H9 (cell line): ENCODE measurements at regions not wholly inside any gene's neighbourhood (a gene's known extent, or its start where the extent isn't known, plus 50 kb on each side); places are given as distances from the start of the nearest gene placed in this dataset.

Source experiments
- DNase-seq: peaks from one replicate; pipeline ENCODE4 v3.0.0-alpha.2; 2017
- H2AFZ ChIP-seq: one replicate; pipeline ENCODE4 v1.6.1; 2013; ENCODE audit warnings: mild to moderate bottlenecking, low read length, control low read depth, moderate library complexity
- H2AK5ac ChIP-seq: 2 replicates; pipeline ENCODE4 v1.6.1; 2013; ENCODE audit warnings: low read length, control low read depth, mixed read lengths; ENCODE audit not compliant: insufficient read length
- H2BK120ac ChIP-seq: one replicate; pipeline ENCODE4 v1.6.1; 2013; ENCODE audit warnings: low read depth, mild to moderate bottlenecking, low read length, control low read depth, inconsistent platforms; ENCODE audit not compliant: poor library complexity, severe bottlenecking
- H2BK12ac ChIP-seq: 2 replicates; pipeline ENCODE4 v1.6.1; 2013; ENCODE audit warnings: low read length, control low read depth, mixed read lengths, low read depth; ENCODE audit not compliant: insufficient read length
- H2BK15ac ChIP-seq: 2 replicates; pipeline ENCODE4 v1.6.1; 2013; ENCODE audit warnings: low read depth, low read length, control low read depth
- H2BK20ac ChIP-seq: one replicate; pipeline ENCODE4 v1.6.1; 2013; ENCODE audit warnings: low read depth, mild to moderate bottlenecking, low read length, control low read depth, inconsistent platforms; ENCODE audit not compliant: poor library complexity, severe bottlenecking
- H2BK5ac ChIP-seq: 2 replicates; pipeline ENCODE4 v1.6.1; 2013; ENCODE audit warnings: low read length, control low read depth, mixed read lengths; ENCODE audit not compliant: insufficient read length
- H3K14ac ChIP-seq: 2 replicates; pipeline ENCODE4 v1.6.1; 2013; ENCODE audit warnings: low read length, control low read depth; ENCODE audit not compliant: insufficient read depth
- H3K18ac ChIP-seq: 2 replicates; pipeline ENCODE4 v1.6.1; 2013; ENCODE audit warnings: low read depth, mild to moderate bottlenecking, mixed read lengths, low read length, control low read depth; ENCODE audit not compliant: insufficient read length
- H3K23ac ChIP-seq: 2 replicates; pipeline ENCODE4 v1.6.1; 2013; ENCODE audit warnings: low read length, control low read depth, mixed read lengths, low read depth; ENCODE audit not compliant: insufficient read length
- H3K23me2 ChIP-seq: 2 replicates; pipeline ENCODE4 v1.6.1; 2013; ENCODE audit warnings: low read depth, mild to moderate bottlenecking, mixed read lengths, low read length, control low read depth; ENCODE audit not compliant: insufficient read length, poor library complexity, severe bottlenecking
- H3K27ac ChIP-seq: 2 replicates; pipeline ENCODE4 v1.5.1; 2013; ENCODE audit warnings: low read length, control low read depth, mixed read lengths, low read depth; ENCODE audit not compliant: insufficient read length
- H3K27me3 ChIP-seq: 2 replicates; pipeline ENCODE4 v1.6.1; 2013; ENCODE audit warnings: low read length, control low read depth, inconsistent platforms; ENCODE audit not compliant: insufficient read depth
- H3K4ac ChIP-seq: 2 replicates; pipeline ENCODE4 v1.6.1; 2013; ENCODE audit warnings: low read depth, mild to moderate bottlenecking, control low read depth, inconsistent platforms, low read length, moderate library complexity
- H3K4me1 ChIP-seq: 2 replicates; pipeline ENCODE4 v1.6.1; 2013; ENCODE audit warnings: low read length, control low read depth, inconsistent platforms; ENCODE audit not compliant: insufficient read depth
- H3K4me2 ChIP-seq: 2 replicates; pipeline ENCODE4 v1.6.1; 2013; ENCODE audit warnings: low read length, control low read depth, mixed read lengths; ENCODE audit not compliant: insufficient read length, insufficient read depth
- H3K56ac ChIP-seq: 2 replicates; pipeline ENCODE4 v1.6.1; 2013; ENCODE audit warnings: low read depth, mild to moderate bottlenecking, mixed read lengths, low read length, control low read depth; ENCODE audit not compliant: insufficient read length
- H3K79me1 ChIP-seq: 2 replicates; pipeline ENCODE4 v1.6.1; 2013; ENCODE audit warnings: low read depth, mild to moderate bottlenecking, moderate library complexity, low read length, control low read depth, inconsistent platforms; ENCODE audit not compliant: insufficient read depth, poor library complexity, severe bottlenecking
- H3K79me2 ChIP-seq: 2 replicates; pipeline ENCODE4 v1.6.1; 2013; ENCODE audit warnings: low read length, control low read depth, inconsistent platforms; ENCODE audit not compliant: insufficient read depth
- H3K9ac ChIP-seq: 2 replicates; pipeline ENCODE4 v1.6.1; 2013; ENCODE audit warnings: low read length, control low read depth, mixed read lengths; ENCODE audit not compliant: insufficient read length; ENCODE audit errors: extremely low read depth
- H3K9me3 ChIP-seq: one replicate; pipeline ENCODE4 v1.6.1; 2013; ENCODE audit warnings: low read depth, low read length, inconsistent platforms; ENCODE audit not compliant: control insufficient read depth
- H3T11ph ChIP-seq: one replicate; pipeline ENCODE4 v1.6.1; 2013; ENCODE audit warnings: mild to moderate bottlenecking, low read length, control low read depth, inconsistent platforms
- H4K20me1 ChIP-seq: one replicate; pipeline ENCODE4 v1.6.1; 2013; ENCODE audit not compliant: control insufficient read depth, insufficient read length, insufficient read depth
- H4K5ac ChIP-seq: 2 replicates; pipeline ENCODE4 v1.6.1; 2013; ENCODE audit warnings: low read depth, mild to moderate bottlenecking, mixed read lengths, low read length, control low read depth; ENCODE audit not compliant: insufficient read length
- H4K8ac ChIP-seq: replicated peaks from 2 replicates; pipeline ENCODE4 v1.6.1; 2013; ENCODE audit warnings: low read length, control low read depth, mixed read lengths, low read depth; ENCODE audit not compliant: insufficient read length
- H4K91ac ChIP-seq: 2 replicates; pipeline ENCODE4 v1.6.1; 2013; ENCODE audit warnings: low read depth, mild to moderate bottlenecking, moderate library complexity, mixed read lengths, low read length, control low read depth; ENCODE audit not compliant: insufficient read length
- H3K27ac Mint-ChIP-seq, 3 experiments: 2 replicates in 2 of 3; 3 replicates in 1 of 3; pipeline ENCODE4 v1.8.0; 2020 to 2021; ENCODE audit warnings: mixed read lengths in 3 of 3, mild to moderate bottlenecking in 1 of 3, moderate library complexity in 1 of 3
- H3K27me3 Mint-ChIP-seq: 2 replicates; pipeline ENCODE4 v1.8.0; 2021; ENCODE audit warnings: low read depth, mild to moderate bottlenecking, moderate library complexity, mixed read lengths
- H3K36me3 Mint-ChIP-seq, 3 experiments: 2 replicates in 2 of 3; 3 replicates in 1 of 3; pipeline ENCODE4 v1.8.0; 2020 to 2021; ENCODE audit warnings: low read depth in 3 of 3, mixed read lengths in 3 of 3; ENCODE audit not compliant: insufficient read depth in 1 of 3
- H3K4me1 Mint-ChIP-seq, 2 experiments: 2 replicates each; pipeline ENCODE4 v1.8.0; 2020; ENCODE audit warnings: mixed read lengths in 2 of 2
- H3K4me3 Mint-ChIP-seq, 2 experiments: 2 replicates in 1 of 2; 3 replicates in 1 of 2; pipeline ENCODE4 v1.8.0; 2020 to 2021; ENCODE audit warnings: mild to moderate bottlenecking in 2 of 2, mixed read lengths in 2 of 2, moderate library complexity in 1 of 2
- H3K9me3 Mint-ChIP-seq, 2 experiments: 2 replicates in 1 of 2; 3 replicates in 1 of 2; pipeline ENCODE4 v1.8.0; 2020; ENCODE audit warnings: mild to moderate bottlenecking in 2 of 2, mixed read lengths in 2 of 2, moderate library complexity in 1 of 2
- CTCF ChIP-seq: fragments of 200-600 bp; sonication (generic); conservative IDR thresholded peaks from 3 replicates; pipeline ENCODE4 v1.8.0; 2021; ENCODE audit warnings: antibody characterized with exemption, mild to moderate bottlenecking
- WGBS: extraction: QIAGEN DNeasy Blood & Tissue Kit; methylation state at CpG from one replicate; pipeline ENCODE4 v1.1.7; 2013; ENCODE audit warnings: missing lambda C conversion rate, low lambda C conversion rate, mixed read lengths; ENCODE audit not compliant: insufficient read length; ENCODE audit errors: extremely low coverage; 5-methylcytosine and 5-hydroxymethylcytosine counted together

- H2BK5ac ChIP-seq = no peak overlapping the region
- no peak overlapping the region for H3K4ac ChIP-seq
- Mint-ChIP-seq H3K4me3 (no peak overlapping the region), H3K27me3 (peaks cover 2% of the 10 kb centered on the region), H3K36me3 (no peaks in the 10 kb centered on the region), H3K27ac (no peak overlapping the region), H3K4me1 (peaks cover 5% of the 10 kb centered on the region in 2 experiments; a peak in 1 of 4 replicates), H3K9me3 (no peaks in the 10 kb centered on the region)
- H3K9me3 ChIP-seq = no peaks in the 10 kb centered on the region
- no peaks in the 10 kb centered on the region for H3K79me2 ChIP-seq
- H3K9ac ChIP-seq = no peak overlapping the region
- H4K5ac ChIP-seq = no peak overlapping the region
- no peak overlapping the region for H2BK15ac ChIP-seq
- no peak for TF ChIP-seq CTCF
- H3K27me3 ChIP-seq = no peaks in the 10 kb centered on the region
- H3K79me1 ChIP-seq = no peaks in the 10 kb centered on the region
- no peak overlapping the region for H2BK20ac ChIP-seq
- H3K4me1 ChIP-seq = no peaks in the 10 kb centered on the region; the same call in 1 of the 2 replicates
- H4K20me1 ChIP-seq = no peaks in the 10 kb centered on the region
- H3K4me2 ChIP-seq = no peak overlapping the region
- H2AFZ ChIP-seq = no peak overlapping the region
- no peak overlapping the region for H2BK12ac ChIP-seq
- no peak overlapping the region for H3K56ac ChIP-seq
- no peak overlapping the region for H3K23ac ChIP-seq
- no peak overlapping the region for H3K14ac ChIP-seq
- H3K27ac ChIP-seq = no peak overlapping the region
- H2BK120ac ChIP-seq = no peak overlapping the region
- no peak overlapping the region for H4K8ac ChIP-seq
- no peak overlapping the region for H3T11ph ChIP-seq
- H3K18ac ChIP-seq = no peak overlapping the region
- no CpG with 5 or more reads among the region's 5 CpGs for WGBS
- H4K91ac ChIP-seq = no peak overlapping the region
- no peaks in the 10 kb centered on the region for H3K23me2 ChIP-seq
- DNase-seq = no peak
- no peak overlapping the region for H2AK5ac ChIP-seq
Measured at GRCh38 chr3:135565546-135565945, 400.0 kb upstream of the PPP2R3A start.
